ENCODE measurements at regions not wholly inside any gene's neighbourhood (a gene's known extent, or its start where the extent isn't known, plus 50 kb on each side); places are given as distances from the start of the nearest gene placed in this dataset.

DNA sequence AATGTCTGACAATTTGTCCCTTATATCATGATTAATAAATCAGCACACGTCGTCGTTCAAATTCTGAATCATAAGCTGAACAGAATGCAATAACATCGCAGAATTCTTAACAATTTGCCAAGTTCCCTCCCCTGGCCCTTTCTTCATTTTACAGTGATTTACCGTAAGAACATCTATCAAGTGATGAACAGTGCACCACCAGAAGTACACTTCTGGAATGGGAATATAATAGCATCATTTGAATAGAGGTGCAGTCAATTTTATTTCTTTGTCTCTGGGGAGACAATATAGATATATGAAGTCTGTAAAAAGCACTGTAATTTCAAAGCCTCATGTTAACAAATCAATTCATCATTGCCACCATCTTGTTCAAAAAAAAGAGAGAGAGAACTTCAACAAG, 145.1 kb upstream of the SMLR1 start:
- no peak overlapping the region for H2AFZ ChIP-seq (ENCODE audit: low read depth, low read length)
- H4K20me1 ChIP-seq (ENCODE audit: insufficient read depth), result no peaks in the 10 kb centered on the region
- no peaks in the 10 kb centered on the region for H3K9me2 ChIP-seq (ENCODE audit: insufficient read depth, low read length)
- no peak overlapping the region for H3K4me3 ChIP-seq (ENCODE audit: low read length)
- H3K27ac ChIP-seq (ENCODE audit: low read length), result no peak overlapping the region
- no peaks in the 10 kb centered on the region for H3K36me3 ChIP-seq (ENCODE audit: insufficient read depth, low read length)
- H3F3A ChIP-seq (ENCODE audit: insufficient read depth, low read length, poor library complexity, severe bottlenecking), result no peaks in the 10 kb centered on the region
- H3K4me2 ChIP-seq (ENCODE audit: low read length), result no peak overlapping the region
- no peak overlapping the region for H3K9ac ChIP-seq (ENCODE audit: low read length)
- no peaks in the 10 kb centered on the region for H3K9me3 ChIP-seq (ENCODE audit: low read length)
- H3K27me3 ChIP-seq (ENCODE audit: insufficient read depth, low read depth, low read length), result no peaks in the 10 kb centered on the region
- TF ChIP-seq, protein P1, sequence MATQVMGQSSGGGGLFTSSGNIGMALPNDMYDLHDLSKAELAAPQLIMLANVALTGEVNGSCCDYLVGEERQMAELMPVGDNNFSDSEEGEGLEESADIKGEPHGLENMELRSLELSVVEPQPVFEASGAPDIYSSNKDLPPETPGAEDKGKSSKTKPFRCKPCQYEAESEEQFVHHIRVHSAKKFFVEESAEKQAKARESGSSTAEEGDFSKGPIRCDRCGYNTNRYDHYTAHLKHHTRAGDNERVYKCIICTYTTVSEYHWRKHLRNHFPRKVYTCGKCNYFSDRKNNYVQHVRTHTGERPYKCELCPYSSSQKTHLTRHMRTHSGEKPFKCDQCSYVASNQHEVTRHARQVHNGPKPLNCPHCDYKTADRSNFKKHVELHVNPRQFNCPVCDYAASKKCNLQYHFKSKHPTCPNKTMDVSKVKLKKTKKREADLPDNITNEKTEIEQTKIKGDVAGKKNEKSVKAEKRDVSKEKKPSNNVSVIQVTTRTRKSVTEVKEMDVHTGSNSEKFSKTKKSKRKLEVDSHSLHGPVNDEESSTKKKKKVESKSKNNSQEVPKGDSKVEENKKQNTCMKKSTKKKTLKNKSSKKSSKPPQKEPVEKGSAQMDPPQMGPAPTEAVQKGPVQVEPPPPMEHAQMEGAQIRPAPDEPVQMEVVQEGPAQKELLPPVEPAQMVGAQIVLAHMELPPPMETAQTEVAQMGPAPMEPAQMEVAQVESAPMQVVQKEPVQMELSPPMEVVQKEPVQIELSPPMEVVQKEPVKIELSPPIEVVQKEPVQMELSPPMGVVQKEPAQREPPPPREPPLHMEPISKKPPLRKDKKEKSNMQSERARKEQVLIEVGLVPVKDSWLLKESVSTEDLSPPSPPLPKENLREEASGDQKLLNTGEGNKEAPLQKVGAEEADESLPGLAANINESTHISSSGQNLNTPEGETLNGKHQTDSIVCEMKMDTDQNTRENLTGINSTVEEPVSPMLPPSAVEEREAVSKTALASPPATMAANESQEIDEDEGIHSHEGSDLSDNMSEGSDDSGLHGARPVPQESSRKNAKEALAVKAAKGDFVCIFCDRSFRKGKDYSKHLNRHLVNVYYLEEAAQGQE (IDR thresholded peaks at IDR 0.05; ENCODE audit: borderline replicate concordance), result no peak
- TF ChIP-seq MXI1 (conservative IDR thresholded peaks at IDR 0.05; ENCODE audit: poor library complexity, severe bottlenecking) (no peak), SMC3 (conservative IDR thresholded peaks at IDR 0.05; ENCODE audit: poor library complexity) (no peak), EZH2 (IDR thresholded peaks at IDR 0.05; ENCODE audit: borderline replicate concordance, insufficient read depth, low read length, poor library complexity, severe bottlenecking) (no peak), TAF1 (IDR thresholded peaks at IDR 0.05; ENCODE audit: low read depth) (no peak), RAD21 (conservative IDR thresholded peaks at IDR 0.05) (no peak), EP300 (conservative IDR thresholded peaks at IDR 0.05; ENCODE audit: poor library complexity, severe bottlenecking) (no peak), POLR2AphosphoS5 (IDR thresholded peaks at IDR 0.05) (no peak)
- TF ChIP-seq, protein P2, sequence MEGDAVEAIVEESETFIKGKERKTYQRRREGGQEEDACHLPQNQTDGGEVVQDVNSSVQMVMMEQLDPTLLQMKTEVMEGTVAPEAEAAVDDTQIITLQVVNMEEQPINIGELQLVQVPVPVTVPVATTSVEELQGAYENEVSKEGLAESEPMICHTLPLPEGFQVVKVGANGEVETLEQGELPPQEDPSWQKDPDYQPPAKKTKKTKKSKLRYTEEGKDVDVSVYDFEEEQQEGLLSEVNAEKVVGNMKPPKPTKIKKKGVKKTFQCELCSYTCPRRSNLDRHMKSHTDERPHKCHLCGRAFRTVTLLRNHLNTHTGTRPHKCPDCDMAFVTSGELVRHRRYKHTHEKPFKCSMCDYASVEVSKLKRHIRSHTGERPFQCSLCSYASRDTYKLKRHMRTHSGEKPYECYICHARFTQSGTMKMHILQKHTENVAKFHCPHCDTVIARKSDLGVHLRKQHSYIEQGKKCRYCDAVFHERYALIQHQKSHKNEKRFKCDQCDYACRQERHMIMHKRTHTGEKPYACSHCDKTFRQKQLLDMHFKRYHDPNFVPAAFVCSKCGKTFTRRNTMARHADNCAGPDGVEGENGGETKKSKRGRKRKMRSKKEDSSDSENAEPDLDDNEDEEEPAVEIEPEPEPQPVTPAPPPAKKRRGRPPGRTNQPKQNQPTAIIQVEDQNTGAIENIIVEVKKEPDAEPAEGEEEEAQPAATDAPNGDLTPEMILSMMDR (IDR thresholded peaks at IDR 0.05; ENCODE audit: poor library complexity, severe bottlenecking), result no peak
- H3K79me2 ChIP-seq (replicated peaks; ENCODE audit: insufficient read depth, low read length), result no peaks in the 10 kb centered on the region

DNA sequence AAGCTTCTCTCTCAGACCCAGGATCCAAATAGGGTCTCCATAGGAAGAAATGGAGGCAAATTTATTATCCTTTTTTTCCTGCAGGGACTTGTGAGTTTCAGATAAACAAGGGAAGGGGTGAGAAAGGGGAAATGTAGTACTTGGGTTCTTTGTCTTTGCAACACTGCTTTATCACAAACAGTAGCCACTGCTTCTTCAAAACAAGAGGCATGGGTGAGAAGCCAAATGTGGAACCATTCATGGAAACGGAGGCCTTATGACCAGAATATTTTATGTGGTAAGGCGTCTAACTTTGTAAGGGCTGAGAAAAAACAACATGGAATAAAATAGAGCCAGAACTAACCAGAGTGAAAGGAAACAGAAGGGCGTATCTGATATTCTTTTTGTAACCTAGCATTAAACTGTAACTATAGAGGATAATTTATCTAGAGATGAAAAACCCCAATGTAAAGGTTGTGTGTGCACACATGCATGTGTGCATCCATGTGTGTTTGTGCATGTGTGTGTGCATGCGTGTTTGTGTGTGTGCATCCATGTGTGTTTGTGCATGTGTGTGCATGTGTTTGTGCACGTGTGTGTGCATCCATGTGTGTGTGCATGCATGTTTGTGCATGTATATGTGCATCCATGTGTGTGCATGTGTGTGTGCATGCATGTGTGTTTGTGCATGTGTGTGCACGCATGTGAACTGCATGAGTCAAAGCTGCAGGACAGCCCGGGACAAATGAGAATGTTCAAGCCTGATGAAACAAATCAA, 143.3 kb upstream of the SMLR1 start:
- Histone ChIP-seq H3K79me2 (replicated peaks; ENCODE audit: insufficient read depth, low read length) (no peaks in the 10 kb centered on the region), H2AFZ (ENCODE audit: low read depth, low read length) (no peak overlapping the region), H3K4me2 (ENCODE audit: low read length) (no peak overlapping the region), H3K9me3 (ENCODE audit: low read length) (no peaks in the 10 kb centered on the region), H3K4me3 (ENCODE audit: low read length) (no peak overlapping the region), H4K20me1 (ENCODE audit: insufficient read depth) (no peaks in the 10 kb centered on the region), H3K27me3 (ENCODE audit: insufficient read depth, low read depth, low read length) (no peaks in the 10 kb centered on the region), H3K36me3 (ENCODE audit: insufficient read depth, low read length) (no peaks in the 10 kb centered on the region), H3K9ac (ENCODE audit: low read length) (no peak overlapping the region), H3K9me2 (ENCODE audit: insufficient read depth, low read length) (no peaks in the 10 kb centered on the region), H3K27ac (ENCODE audit: low read length) (no peak overlapping the region), H3F3A (ENCODE audit: insufficient read depth, low read length, poor library complexity, severe bottlenecking) (no peaks in the 10 kb centered on the region)
- TF ChIP-seq MXI1 (conservative IDR thresholded peaks at IDR 0.05; ENCODE audit: poor library complexity, severe bottlenecking), result no peak
- TF ChIP-seq POLR2AphosphoS5 (IDR thresholded peaks at IDR 0.05), result no peak
- TF ChIP-seq EZH2 (IDR thresholded peaks at IDR 0.05; ENCODE audit: borderline replicate concordance, insufficient read depth, low read length, poor library complexity, severe bottlenecking), result no peak
- TF ChIP-seq TAF1 (IDR thresholded peaks at IDR 0.05; ENCODE audit: low read depth), result no peak
- TF ChIP-seq EP300 (conservative IDR thresholded peaks at IDR 0.05; ENCODE audit: poor library complexity, severe bottlenecking), result no peak
- TF ChIP-seq RAD21 (conservative IDR thresholded peaks at IDR 0.05), result no peak
- TF ChIP-seq, protein P2 (IDR thresholded peaks at IDR 0.05; ENCODE audit: poor library complexity, severe bottlenecking), result no peak

All from neural cell (in vitro differentiated cells).